ENCODE measurements at regions not wholly inside any gene's neighbourhood (a gene's known extent, or its start where the extent isn't known, plus 50 kb on each side); places are given as distances from the start of the nearest gene placed in this dataset.

GRCh38 chr21:27306791-27307775 lies 340.2 kb upstream of the ADAMTS5 start:
- ChIA-PET CTCF (no interaction called here), POLR2A (no interaction called here)
- DNase-seq (ENCODE audit: extremely low spot score): no peak
- TF ChIP-seq ELF4 (IDR thresholded peaks at IDR 0.05): no peak

- TF ChIP-seq ZNF384 (IDR thresholded peaks at IDR 0.05) (no peak), HDGF (IDR thresholded peaks at IDR 0.05; ENCODE audit: borderline replicate concordance) (no peak), ARNT (IDR thresholded peaks at IDR 0.05) (no peak), PKNOX1 (IDR thresholded peaks at IDR 0.05) (no peak), FOXM1 (IDR thresholded peaks at IDR 0.05; ENCODE audit: borderline replicate concordance) (no peak), LEF1 (IDR thresholded peaks at IDR 0.05; ENCODE audit: borderline replicate concordance) (no peak), NFRKB (IDR thresholded peaks at IDR 0.05) (no peak), TARDBP (IDR thresholded peaks at IDR 0.05) (no peak), CTBP1 (IDR thresholded peaks at IDR 0.05; ENCODE audit: borderline replicate concordance) (no peak), BHLHE40 (IDR thresholded peaks at IDR 0.05; ENCODE audit: borderline replicate concordance) (no peak), SUZ12 (IDR thresholded peaks at IDR 0.05) (no peak), FOXK2 (IDR thresholded peaks at IDR 0.05) (no peak), SP1 (IDR thresholded peaks at IDR 0.05) (no peak), FOXA1 (IDR thresholded peaks at IDR 0.05) (no peak), ELF4 (IDR thresholded peaks at IDR 0.05) (no peak), L3MBTL2 (conservative IDR thresholded peaks at IDR 0.05) (no peak)
- POLR2A ChIA-PET: no interaction called here
- CTCF ChIA-PET: no interaction called here
- DNase-seq (ENCODE audit: extremely low spot score): no peak
These were observed 339.3 kb upstream of the ADAMTS5 start for GRCh38 chr21:27306206-27306605.

- no peak for DNase-seq (ENCODE audit: extremely low spot score)
- CTCF ChIA-PET: no interaction called here
- POLR2A ChIA-PET: no interaction called here
- TF ChIP-seq ELF4 (IDR thresholded peaks at IDR 0.05): no peak
- TF ChIP-seq L3MBTL2 (conservative IDR thresholded peaks at IDR 0.05): no peak
- no peak for TF ChIP-seq CTBP1 (IDR thresholded peaks at IDR 0.05; ENCODE audit: borderline replicate concordance)
- no peak for TF ChIP-seq FOXA1 (IDR thresholded peaks at IDR 0.05)
- TF ChIP-seq HDGF (IDR thresholded peaks at IDR 0.05; ENCODE audit: borderline replicate concordance): no peak
- no peak for TF ChIP-seq BHLHE40 (IDR thresholded peaks at IDR 0.05; ENCODE audit: borderline replicate concordance)
- no peak for TF ChIP-seq FOXM1 (IDR thresholded peaks at IDR 0.05; ENCODE audit: borderline replicate concordance)
- TF ChIP-seq PKNOX1 (IDR thresholded peaks at IDR 0.05): no peak
- TF ChIP-seq ARNT (IDR thresholded peaks at IDR 0.05): no peak
These were observed 334.3 kb upstream of the ADAMTS5 start for GRCh38 chr21:27301220-27301619.

- DNase-seq (ENCODE audit: extremely low spot score): no peak
- TF ChIP-seq SP1 (IDR thresholded peaks at IDR 0.05): no peak
- no peak for TF ChIP-seq ARNT (IDR thresholded peaks at IDR 0.05)
- no peak for TF ChIP-seq LEF1 (IDR thresholded peaks at IDR 0.05; ENCODE audit: borderline replicate concordance)
- no peak for TF ChIP-seq SUZ12 (IDR thresholded peaks at IDR 0.05)
- no peak for TF ChIP-seq FOXA1 (IDR thresholded peaks at IDR 0.05)
- no peak for TF ChIP-seq PKNOX1 (IDR thresholded peaks at IDR 0.05)
- TF ChIP-seq CTBP1 (IDR thresholded peaks at IDR 0.05; ENCODE audit: borderline replicate concordance): no peak
- TF ChIP-seq L3MBTL2 (conservative IDR thresholded peaks at IDR 0.05): no peak
- no peak for TF ChIP-seq NFRKB (IDR thresholded peaks at IDR 0.05)
- no peak for TF ChIP-seq BHLHE40 (IDR thresholded peaks at IDR 0.05; ENCODE audit: borderline replicate concordance)
- TF ChIP-seq ZNF384 (IDR thresholded peaks at IDR 0.05): no peak
- CTCF ChIA-PET: no interaction called here
- POLR2A ChIA-PET: no interaction called here
These were observed 333.9 kb upstream of the ADAMTS5 start for GRCh38 chr21:27300770-27301169.

- ChIA-PET CTCF (no interaction called here), POLR2A (no interaction called here)
- no peak for DNase-seq (ENCODE audit: extremely low spot score)
- TF ChIP-seq SUZ12 (IDR thresholded peaks at IDR 0.05): no peak
- TF ChIP-seq FOXA1 (IDR thresholded peaks at IDR 0.05): no peak
- no peak for TF ChIP-seq ARNT (IDR thresholded peaks at IDR 0.05)
- TF ChIP-seq ELF4 (IDR thresholded peaks at IDR 0.05): no peak
- TF ChIP-seq FOXK2 (IDR thresholded peaks at IDR 0.05): no peak
- no peak for TF ChIP-seq ZNF384 (IDR thresholded peaks at IDR 0.05)
- TF ChIP-seq TARDBP (IDR thresholded peaks at IDR 0.05): no peak
- TF ChIP-seq HDGF (IDR thresholded peaks at IDR 0.05; ENCODE audit: borderline replicate concordance): no peak
These were observed 331.6 kb upstream of the ADAMTS5 start for GRCh38 chr21:27298465-27298864.

GRCh38 chr21:27293239-27293638 lies 326.4 kb upstream of the ADAMTS5 start:
- TF ChIP-seq SP1 (IDR thresholded peaks at IDR 0.05) (no peak), FOXK2 (IDR thresholded peaks at IDR 0.05) (no peak), NFRKB (IDR thresholded peaks at IDR 0.05) (no peak), FOXA1 (IDR thresholded peaks at IDR 0.05) (no peak), ZNF384 (IDR thresholded peaks at IDR 0.05) (no peak), ARNT (IDR thresholded peaks at IDR 0.05) (no peak), BHLHE40 (IDR thresholded peaks at IDR 0.05; ENCODE audit: borderline replicate concordance) (no peak), HDGF (IDR thresholded peaks at IDR 0.05; ENCODE audit: borderline replicate concordance) (no peak), LEF1 (IDR thresholded peaks at IDR 0.05; ENCODE audit: borderline replicate concordance) (no peak), ELF4 (IDR thresholded peaks at IDR 0.05) (no peak), FOXM1 (IDR thresholded peaks at IDR 0.05; ENCODE audit: borderline replicate concordance) (no peak), L3MBTL2 (conservative IDR thresholded peaks at IDR 0.05) (no peak), PKNOX1 (IDR thresholded peaks at IDR 0.05) (no peak), CTBP1 (IDR thresholded peaks at IDR 0.05; ENCODE audit: borderline replicate concordance) (no peak), SUZ12 (IDR thresholded peaks at IDR 0.05) (no peak)
- no peak for DNase-seq (ENCODE audit: extremely low spot score)
- ChIA-PET CTCF (no interaction called here), POLR2A (no interaction called here)

All from HEK293T (cell line).